GM21526 (cell line): ENCODE measurements at regions not wholly inside any gene's neighbourhood (a gene's known extent, or its start where the extent isn't known, plus 50 kb on each side); places are given as distances from the start of the nearest gene placed in this dataset.

Source experiments
- ATAC-seq: cut with Tn5 transposase; IDR thresholded peaks from one replicate; pipeline ENCODE4 v1.9.1; 2021; ENCODE audit warnings: moderate library complexity; ENCODE audit not compliant: unreplicated experiment, low FRiP score

GRCh38 chr3:177817751-177818150 lies 620.5 kb upstream of the TBL1XR1 start:
- ATAC-seq: no peak

- ATAC-seq: no peak
Measured at GRCh38 chr3:177818712-177819240, 621.5 kb upstream of the TBL1XR1 start.

- ATAC-seq: no peak
Measured at GRCh38 chr3:177820683-177821316, 623.5 kb upstream of the TBL1XR1 start.

DNA sequence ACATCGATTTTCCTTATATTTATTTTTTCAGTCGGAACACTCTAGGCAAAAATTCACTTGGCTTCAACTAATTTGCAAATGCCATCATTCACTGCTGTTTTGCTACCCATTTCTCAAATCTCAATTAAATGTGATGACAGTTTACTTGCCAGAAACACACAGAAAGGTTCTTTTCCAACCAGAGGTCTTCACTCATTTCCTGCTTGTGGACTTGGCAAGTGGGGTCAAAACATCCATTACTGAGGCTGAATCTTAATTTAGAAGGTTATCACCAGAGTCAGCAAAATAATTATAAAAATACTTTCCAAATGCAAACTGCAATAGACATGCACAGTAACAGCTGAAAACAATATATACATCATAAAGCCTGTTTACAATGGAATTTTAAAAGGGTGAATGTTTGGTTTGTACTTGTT lies 625.4 kb upstream of the TBL1XR1 start:
- ATAC-seq: no peak

- ATAC-seq: no peak
Measured at GRCh38 chr3:177823701-177824189, 626.5 kb upstream of the TBL1XR1 start.

- no peak for ATAC-seq
Measured at GRCh38 chr3:177824190-177824786, 627.0 kb upstream of the TBL1XR1 start.

- no peak for ATAC-seq
Measured at GRCh38 chr3:177824841-177825240, 627.6 kb upstream of the TBL1XR1 start.

DNA sequence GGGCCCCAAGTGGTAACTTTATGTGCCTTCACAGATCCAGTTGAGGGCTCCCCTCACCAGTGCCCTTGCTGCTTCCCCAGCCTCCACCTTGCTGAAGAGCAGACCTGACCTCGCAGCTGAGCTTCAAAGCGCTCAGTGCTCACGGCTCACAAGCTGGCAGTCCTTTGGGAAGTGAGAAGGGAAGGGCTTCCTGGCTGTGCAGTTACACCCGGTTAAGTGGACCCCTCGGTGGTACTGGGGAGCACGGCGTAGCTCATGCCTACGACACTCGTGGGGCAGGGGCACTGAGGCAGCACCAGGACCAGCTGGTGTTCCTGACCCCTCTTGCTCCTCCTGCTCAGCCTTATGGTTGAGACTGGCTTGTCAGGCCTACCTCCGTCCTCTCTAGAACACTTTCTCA lies 629.0 kb upstream of the TBL1XR1 start:
- no peak for ATAC-seq

GRCh38 chr3:177827511-177828207 lies 630.4 kb upstream of the TBL1XR1 start:
- ATAC-seq: no peak

- ATAC-seq: no peak
Measured at GRCh38 chr3:177828208-177828565, 630.9 kb upstream of the TBL1XR1 start.

GRCh38 chr3:177830411-177830849 lies 633.1 kb upstream of the TBL1XR1 start:
- ATAC-seq: no peak

GRCh38 chr3:177831361-177831760 lies 634.1 kb upstream of the TBL1XR1 start:
- no peak for ATAC-seq

DNA sequence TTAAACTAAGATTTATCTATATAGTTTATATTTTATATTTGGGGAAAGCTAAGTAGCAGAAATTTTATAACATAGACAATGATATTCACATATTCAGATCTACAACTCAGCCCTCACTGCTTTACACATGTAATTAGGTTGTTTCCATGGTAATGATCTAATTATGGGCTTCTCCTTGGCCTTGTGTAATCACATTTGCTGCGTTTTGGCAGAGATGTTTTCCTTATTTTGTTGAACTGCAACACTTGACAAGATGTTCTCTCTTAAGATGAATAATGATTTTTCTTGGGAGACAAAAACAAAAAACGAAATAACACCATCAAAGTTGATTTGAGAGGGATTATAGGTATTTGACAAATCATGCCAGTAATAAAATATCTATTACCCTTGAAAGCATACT lies 635.6 kb upstream of the TBL1XR1 start:
- no peak for ATAC-seq

GRCh38 chr3:177833332-177833731 lies 636.0 kb upstream of the TBL1XR1 start:
- ATAC-seq: no peak

DNA sequence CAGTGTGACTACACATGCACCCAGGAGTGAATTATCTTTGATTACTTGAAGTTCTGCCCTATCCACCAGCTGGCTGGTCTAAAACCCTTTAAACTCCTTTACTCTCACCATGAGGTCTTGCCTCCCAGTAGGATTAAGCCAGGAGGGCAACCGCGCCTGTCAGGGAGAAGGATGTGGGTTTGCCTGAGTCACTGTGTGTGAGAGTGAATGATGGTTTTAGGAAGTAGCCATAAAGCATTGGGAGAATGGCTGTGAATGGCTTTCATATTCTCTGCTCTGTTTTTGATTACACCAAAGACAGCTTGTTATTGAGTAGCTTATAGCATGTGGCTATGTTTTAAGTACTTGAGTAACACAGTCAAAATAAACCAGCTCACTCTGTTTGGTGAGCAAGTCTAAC lies 637.7 kb upstream of the TBL1XR1 start:
- ATAC-seq: no peak

- ATAC-seq: no peak
Measured at GRCh38 chr3:177835917-177836316, 638.6 kb upstream of the TBL1XR1 start.

GRCh38 chr3:177836671-177837070 lies 639.4 kb upstream of the TBL1XR1 start:
- no peak for ATAC-seq

- no peak for ATAC-seq
Measured at GRCh38 chr3:177837951-177838655, 640.8 kb upstream of the TBL1XR1 start.

DNA sequence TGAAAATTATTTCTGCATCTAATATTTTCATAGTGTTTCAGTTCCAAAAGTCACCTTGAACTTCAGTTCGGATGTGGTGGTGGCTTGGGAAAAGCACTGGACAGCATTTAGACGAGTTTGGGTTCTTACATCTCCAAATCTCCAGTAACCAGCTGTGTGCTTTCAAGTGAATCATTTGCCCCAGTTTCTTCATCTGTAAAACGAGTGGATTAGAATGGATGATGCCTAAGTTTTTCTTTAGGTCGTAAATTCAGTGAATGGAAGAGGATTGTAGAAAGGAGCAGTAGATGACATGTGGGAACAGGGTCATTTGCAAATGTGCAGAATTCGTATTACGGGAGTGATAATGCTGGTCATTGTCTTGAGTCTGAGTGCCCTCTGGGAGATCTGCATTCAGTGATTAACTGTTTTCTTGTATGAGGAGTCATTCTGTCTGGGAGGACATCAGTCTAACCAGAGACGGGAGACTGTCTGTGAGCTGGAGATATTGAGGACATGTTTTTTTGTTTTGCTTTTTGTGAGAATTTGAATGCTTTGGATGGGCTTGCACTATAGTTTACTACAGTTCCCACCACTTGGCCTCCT lies 641.6 kb upstream of the TBL1XR1 start:
- no peak for ATAC-seq

DNA sequence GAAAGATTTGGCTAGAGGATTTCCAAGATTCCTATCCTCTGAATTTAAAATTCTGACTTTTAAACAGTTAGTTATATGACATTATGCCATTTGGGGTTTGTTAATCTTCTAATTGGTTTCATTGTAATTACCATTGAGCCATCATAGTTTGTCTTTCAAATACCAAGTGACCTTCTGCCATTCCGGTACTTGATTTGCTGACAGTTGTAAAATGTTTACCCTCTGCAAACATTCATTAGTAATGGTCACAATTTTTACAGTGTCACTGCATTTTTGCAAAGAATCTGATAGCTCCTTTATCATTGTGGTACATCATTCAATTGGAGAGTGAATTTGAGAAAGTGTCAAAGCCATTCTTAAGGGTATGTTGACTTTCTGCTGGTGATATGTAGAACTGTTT lies 645.0 kb upstream of the TBL1XR1 start:
- ATAC-seq: no peak
